GM10847 (cell line): ENCODE measurements at regions not wholly inside any gene's neighbourhood (a gene's known extent, or its start where the extent isn't known, plus 50 kb on each side); places are given as distances from the start of the nearest gene placed in this dataset.

Experiments used
- POLR2A ChIP-seq: IDR thresholded peaks from 2 replicates; pipeline ENCODE4 v1.6.1; 2011; ENCODE audit not compliant: insufficient read length; ENCODE audit errors: extremely low read depth

DNA sequence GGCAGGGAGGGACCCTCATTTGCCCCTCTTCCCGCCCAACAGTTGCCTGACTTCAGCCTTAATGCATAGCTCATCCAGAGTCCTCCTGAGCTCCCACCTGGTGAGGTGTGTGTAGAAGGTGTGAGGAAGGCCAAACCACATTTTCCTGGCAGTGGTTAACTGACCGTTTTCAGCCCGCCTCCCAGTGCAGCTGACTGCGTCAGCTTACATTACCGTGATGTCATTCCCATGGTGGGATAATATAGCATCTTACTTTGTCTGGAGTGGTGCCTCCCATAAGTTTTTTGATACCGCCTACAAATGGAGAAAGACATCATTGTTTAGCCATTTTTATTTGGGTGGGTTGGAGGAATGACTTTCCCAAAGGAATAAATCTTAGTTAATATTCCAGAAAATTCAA lies 151.9 kb downstream of the C9orf152 start:
- TF ChIP-seq POLR2A = no peak

DNA sequence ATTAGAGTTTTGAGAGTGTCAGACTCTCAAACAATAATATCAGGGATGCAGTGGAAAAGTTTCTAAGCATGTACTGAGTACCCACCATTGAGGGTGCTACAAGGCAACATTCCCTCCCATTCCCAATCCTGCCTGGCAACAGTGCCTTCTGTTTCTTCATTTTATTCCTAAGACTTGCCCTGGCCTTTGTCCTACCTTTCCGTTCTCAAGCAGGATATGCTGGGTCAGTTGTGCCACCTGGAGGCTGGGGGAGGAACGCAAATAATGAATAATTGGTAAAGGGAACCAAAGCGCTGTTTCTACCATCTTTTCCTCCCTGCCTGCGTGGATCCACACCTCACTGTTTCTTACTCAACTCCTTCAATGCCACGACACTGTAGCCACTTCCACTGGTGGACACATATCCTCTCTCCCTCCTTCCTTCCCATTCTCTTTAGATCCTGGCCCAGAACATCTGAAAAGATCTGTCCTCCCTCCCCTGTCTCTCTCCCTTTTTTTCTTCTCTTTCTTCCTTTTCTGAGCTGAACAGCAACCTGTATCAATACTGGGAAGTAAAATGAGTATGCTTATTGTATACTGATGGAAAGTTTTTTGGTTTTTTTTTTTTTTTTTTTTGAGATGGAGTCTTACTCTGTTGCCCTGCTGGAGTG lies 149.5 kb downstream of the C9orf152 start:
- TF ChIP-seq POLR2A = no peak

DNA sequence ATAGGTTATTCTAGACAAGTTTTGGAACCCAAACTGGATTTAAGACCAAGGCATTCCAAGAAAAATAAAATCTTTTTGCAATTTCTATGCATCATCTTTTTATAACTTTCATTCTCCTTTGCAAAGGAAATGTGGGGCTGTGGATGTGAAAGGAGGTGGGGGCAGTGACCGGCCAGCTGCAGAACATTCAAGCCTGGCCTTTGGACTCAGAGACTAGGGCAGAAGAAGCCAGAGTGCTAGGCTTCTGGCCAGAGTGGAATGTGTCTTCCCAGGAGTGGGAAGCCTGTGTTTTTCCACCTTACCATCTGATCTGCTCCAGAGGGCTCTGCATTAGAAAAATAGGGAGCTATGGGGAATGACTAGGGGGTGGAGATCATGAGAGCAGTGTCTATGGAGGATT lies 148.5 kb downstream of the C9orf152 start:
- TF ChIP-seq POLR2A = no peak

DNA sequence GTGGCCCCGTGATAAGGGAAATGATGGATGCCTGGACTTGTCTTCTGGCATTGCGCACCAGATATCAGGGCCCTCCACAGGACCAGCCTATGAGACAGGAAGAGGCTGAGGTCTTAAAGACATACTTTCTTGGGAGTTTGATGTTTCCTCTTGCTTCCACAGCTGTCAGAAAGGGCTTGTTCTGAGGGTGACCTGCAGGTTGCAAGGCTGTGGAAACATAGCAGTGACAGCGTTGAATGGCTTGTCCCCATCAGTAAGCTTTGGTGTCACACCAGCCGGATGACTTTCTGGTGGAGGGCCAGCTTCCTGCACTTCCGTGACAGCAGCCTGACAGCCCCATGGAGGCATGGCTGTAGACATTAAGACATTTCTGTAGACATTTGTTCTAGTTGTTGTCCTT lies 143.2 kb downstream of the C9orf152 start:
- TF ChIP-seq POLR2A = no peak

DNA sequence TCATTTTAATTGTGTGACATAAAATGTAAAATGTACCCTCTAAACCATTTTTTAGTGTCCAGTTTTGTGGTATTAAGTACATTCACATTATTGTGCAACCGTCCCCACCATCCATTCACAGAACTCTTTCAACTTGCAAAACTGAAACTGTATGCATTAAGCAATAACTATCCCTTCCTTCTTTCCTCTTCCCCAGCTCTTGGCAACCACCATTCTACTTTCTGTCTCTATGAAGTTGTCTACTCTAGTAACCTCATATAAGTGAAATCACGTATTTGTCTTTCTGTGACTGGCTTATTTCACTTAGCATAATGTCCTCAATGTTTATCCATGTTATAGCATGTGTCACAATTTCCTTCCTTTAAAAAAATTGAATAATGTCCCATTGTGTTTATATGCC lies 142.4 kb downstream of the C9orf152 start:
- no peak for TF ChIP-seq POLR2A

DNA sequence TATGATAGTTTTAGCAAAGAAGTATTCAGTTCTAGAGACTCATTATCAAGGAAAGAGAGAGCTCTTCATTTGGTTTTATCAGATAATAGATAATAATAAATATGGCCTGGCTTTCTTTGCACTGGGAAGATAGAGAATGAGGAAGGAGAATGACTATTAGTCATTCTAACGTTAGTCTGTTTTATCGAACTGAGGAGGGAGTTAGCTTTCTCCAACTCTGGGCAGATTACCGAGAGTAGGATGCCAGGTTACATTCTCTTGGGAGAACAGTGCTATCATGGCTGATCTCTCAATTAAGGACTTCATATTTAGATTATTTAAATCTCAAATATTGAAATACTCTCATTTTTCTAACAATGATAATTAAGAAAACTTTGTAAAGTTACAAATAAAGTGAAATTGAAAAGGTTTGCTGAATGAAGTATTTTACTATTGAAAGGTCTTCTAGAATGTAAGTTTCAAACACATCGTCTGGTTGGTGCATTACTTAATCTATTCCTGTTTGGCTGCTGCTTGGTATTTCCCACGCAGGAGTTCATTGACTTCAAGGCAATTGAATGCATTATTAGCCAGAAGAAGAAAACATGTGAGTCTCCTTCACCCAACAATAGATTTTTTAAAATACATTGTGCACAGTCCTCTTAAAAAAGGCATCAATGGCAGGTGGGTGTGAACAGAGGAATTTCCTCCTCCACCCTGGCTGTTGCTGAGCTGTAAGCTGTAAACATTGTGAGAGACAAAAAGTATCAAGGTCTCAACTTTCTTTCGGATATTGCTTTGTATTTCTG lies 140.8 kb downstream of the C9orf152 start:
- TF ChIP-seq POLR2A = no peak

DNA sequence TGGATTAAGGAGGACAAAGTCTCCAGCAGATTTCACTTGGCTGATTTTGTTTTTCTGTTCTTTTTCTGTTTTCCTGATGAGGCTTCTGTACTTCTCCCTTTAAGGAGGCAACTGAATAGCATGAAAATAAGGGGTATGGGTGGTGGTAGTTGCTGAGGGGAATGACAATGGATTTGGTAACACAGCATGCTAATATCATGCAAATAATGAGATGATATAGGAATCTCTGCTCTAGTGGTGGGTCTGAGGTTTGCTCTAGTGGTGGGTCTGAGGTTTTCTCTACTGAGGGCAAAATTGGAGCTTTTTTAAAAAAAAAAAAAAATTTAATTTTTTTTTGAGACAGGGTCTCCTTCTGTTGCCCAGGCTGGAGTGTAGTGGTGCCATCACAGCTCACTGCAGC lies 139.7 kb downstream of the C9orf152 start:
- no peak for TF ChIP-seq POLR2A

DNA sequence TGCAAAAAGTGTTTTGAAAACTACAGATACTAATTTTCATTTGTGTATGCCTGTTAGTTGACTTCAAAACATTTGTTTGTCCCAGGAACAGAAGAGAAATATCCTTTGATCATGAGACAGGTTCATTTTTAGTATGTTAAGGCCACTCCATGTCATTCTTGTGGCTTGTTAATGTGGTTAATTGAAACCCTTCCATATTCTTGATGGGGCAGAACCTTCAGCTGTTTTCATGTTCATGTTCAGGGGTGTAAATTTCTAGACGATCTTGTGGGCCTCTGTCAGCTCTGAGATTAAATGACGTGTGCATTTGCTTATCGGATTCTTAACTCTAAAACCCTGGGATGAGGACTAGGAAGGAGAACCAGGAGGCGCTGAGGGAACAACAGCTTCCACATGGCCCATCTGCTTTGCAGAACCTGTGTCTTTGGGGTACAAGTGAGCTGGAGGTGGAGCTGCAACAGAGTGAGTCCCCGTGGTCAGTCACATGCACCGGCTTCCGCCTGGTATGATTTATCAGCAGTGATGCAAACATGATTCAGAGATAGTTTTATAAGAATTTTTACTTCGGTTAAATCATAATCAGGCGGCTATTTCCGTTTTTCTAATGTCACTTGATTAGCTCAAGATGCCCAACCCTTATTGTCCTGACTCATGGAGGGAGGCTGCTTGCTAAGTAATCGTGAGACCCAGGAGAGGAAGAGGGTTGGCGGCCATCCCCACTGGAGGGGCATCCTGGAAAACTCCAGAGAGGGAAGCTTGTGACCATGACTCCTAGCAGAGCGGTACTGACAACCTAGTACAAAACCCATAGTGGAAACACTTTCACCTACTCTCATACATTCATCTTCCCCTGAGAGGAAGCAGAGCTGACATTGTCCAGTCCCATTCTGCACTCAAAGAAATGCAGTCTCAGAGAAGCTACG lies 138.4 kb downstream of the C9orf152 start:
- TF ChIP-seq POLR2A = no peak

DNA sequence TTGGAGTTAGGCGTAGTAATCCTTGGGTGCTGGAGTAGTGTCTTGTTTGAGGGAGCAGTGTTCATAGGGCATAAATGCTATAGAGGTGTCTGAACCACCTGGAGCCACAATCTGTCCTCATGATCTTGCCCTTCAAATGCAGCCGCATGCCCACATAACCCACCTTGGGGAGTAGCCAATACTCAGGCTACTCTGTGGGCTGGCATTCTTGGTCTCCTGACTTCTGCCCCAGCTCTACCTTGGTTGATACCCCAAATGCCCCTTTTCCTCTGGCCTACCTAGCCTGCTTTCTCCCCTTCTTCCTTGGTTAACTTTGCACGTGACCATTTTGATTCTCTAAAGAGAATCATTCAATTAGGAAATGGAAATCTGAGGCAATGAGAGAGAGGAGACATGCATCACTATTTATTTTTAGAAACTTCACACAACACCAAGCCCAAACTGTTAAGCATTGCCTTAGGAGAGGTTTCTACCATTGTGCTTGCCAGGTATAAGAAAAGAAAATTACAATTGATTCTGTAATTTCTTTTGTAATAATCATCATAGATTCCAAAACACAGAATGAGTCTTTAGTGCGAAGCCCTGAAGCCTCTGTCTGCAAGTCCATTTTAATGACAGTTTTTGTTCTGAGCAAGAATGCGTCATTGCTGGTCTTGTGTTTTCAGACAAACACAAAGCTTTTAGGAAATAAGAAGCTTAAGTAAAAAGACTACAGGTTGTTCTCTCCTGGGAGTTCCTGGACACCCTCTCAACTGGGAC lies 135.2 kb downstream of the C9orf152 start:
- no peak for TF ChIP-seq POLR2A

DNA sequence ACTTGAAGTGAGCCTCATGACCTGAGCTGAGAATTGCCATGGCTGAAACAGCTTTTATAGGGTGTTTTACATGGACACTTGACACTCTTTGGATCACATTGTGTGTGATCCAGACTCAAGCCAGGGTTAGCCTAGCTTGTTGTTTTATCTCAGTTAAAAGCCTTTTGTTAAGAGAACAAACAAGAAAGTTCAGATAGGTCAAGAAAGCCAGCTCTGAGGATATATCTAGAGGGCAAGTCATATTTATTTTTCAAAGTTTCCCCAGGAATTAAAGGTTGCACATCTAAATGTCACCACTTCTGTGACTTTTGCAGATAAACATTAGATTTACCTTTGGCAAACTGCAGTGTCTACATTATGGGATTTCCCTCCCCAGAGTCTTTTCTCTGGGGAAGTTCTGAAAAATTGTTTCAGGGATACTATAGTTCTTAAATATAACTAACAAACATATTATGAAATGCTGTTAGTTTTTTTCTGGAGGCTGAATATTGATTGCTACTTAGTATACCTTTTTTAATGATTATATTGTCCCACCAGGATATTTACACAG lies 134.5 kb downstream of the C9orf152 start:
- TF ChIP-seq POLR2A = no peak

DNA sequence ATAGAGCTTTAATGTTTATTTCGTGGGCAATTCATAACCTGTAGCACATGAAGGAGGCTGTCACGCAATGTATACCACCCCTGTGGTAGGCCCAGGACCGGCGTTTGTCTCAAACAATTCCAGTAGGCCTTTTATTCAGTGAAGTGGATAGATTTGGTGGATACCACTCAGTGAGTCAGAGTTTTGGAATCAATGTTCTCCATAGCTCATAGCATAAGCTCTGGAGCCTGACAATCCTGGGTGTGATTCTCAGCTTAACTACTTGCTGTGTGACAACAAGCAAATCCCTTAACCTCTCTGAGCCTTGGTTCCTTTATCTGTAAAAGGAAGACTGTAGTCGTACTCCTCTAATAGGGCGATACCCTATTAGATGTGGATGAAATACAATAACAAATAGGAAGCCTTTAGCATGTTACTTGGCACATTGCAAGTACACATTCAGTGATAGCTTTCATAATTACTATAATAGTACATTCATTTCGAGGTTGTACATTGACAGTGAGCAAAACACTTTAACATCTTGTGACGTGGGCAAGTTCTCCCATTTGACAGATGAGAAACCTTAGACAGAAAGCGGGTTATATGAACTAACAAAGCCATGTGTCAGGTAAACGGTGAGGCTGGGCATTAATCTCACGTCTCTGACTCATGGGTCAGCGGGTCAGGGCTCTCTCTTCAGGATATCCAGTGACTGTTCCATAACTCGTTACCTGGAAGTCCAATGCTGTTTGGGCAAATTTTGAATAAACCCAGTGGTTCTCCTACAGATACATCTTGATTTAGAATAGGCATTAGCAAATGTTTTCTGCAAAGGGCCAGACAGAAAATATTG lies 130.8 kb downstream of the C9orf152 start:
- TF ChIP-seq POLR2A = no peak

DNA sequence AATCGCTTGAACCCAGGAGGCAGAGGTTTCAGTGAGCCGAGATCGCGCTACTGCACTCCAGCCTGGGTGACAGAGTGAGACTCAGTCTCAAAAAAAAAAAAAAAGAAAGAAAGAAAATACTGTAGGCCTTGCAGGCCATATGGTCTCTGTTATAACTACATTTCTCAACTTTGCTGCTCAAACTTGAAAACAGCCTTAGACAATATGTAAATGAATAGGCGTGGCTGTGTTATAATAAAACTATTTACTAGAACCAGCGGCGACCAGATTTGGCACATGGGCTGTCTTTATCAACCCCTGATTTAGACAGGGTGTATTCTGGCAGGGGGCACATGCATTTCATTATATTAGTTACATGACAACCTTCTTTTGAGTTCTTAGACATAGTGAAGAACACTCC lies 130.0 kb downstream of the C9orf152 start:
- TF ChIP-seq POLR2A = no peak

DNA sequence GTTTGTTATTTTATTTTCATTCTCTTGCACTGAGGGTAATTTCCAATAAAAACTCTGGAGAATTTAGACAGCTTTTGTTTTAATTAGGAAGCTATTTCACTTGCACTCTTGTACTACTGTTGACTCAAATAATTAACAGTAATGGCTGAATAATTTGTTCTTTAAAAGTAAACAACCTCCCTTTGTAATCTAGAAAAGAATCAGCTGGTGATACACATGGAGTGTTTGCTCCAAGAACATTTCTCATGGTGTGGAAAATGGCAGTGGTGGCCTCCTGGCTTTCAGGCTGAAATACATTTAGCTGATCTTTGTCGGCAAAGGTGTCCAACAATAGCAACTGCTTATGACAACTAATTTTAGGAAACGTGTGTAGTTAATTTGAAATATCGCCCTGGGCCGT lies 129.4 kb downstream of the C9orf152 start:
- TF ChIP-seq POLR2A = no peak

DNA sequence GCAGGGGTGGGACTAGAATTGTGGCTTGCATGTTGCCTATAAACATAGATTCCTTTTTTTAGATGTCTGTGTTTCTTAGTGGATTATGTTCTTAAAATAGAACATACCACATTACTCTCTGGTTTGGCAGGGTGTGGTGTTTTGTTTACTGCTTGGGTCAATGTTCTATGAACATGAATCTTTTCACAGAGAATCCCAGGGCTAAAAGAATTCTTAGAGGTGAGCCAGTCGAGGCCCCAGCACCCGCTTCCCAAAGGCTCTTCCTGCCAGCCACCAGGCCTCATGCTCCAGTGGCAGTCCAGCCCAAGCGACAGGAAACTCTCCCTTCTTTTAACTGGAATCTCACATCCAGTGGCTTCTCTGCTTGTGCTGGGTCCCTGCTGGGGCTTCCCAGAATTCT lies 126.6 kb downstream of the C9orf152 start:
- no peak for TF ChIP-seq POLR2A
